ENCODE measurements at regions not wholly inside any gene's neighbourhood (a gene's known extent, or its start where the extent isn't known, plus 50 kb on each side); places are given as distances from the start of the nearest gene placed in this dataset.

- no peaks in the 10 kb centered on the region for H3K27me3 ChIP-seq (ENCODE audit: control insufficient read depth, insufficient read depth, low read length)
- no peaks in the 10 kb centered on the region for H3K4me1 ChIP-seq
- no peak overlapping the region for H3K4me3 ChIP-seq (ENCODE audit: low read depth, low read length)
- no peak overlapping the region for H3K27ac ChIP-seq
- H3K9me3 ChIP-seq (ENCODE audit: control insufficient read depth, low read length), result no peaks in the 10 kb centered on the region
- no peak overlapping the region for H3K9ac ChIP-seq
- no peak overlapping the region for H2AFZ ChIP-seq
- no peak overlapping the region for H3K4me2 ChIP-seq (ENCODE audit: low read length)
- no peaks in the 10 kb centered on the region for H3K79me2 ChIP-seq
- no peaks in the 10 kb centered on the region for H3K36me3 ChIP-seq (ENCODE audit: control insufficient read depth, insufficient read depth, low read length)
- TF ChIP-seq CTCF (IDR thresholded peaks at IDR 0.05), result no peak
Observed at GRCh38 chr4:43402393-43402792, 509.9 kb downstream of the GRXCR1 start.

- Histone ChIP-seq H3K4me1 (no peaks in the 10 kb centered on the region), H3K4me2 (ENCODE audit: low read length) (no peak overlapping the region), H3K27ac (no peak overlapping the region), H3K9ac (no peak overlapping the region), H3K4me3 (ENCODE audit: low read depth, low read length) (no peak overlapping the region), H3K9me3 (ENCODE audit: control insufficient read depth, low read length) (no peaks in the 10 kb centered on the region), H3K36me3 (ENCODE audit: control insufficient read depth, insufficient read depth, low read length) (no peaks in the 10 kb centered on the region), H2AFZ (no peak overlapping the region), H3K27me3 (ENCODE audit: control insufficient read depth, insufficient read depth, low read length) (no peaks in the 10 kb centered on the region), H3K79me2 (no peaks in the 10 kb centered on the region)
- no peak for TF ChIP-seq CTCF (IDR thresholded peaks at IDR 0.05)
Observed at GRCh38 chr4:43410636-43411035, 518.1 kb downstream of the GRXCR1 start.

- H3K4me2 ChIP-seq (ENCODE audit: low read length), result no peak overlapping the region
- no peak for TF ChIP-seq CTCF (IDR thresholded peaks at IDR 0.05)
- no peak overlapping the region for H3K9ac ChIP-seq
- H3K4me3 ChIP-seq (ENCODE audit: low read depth, low read length), result no peak overlapping the region
- H3K9me3 ChIP-seq (ENCODE audit: control insufficient read depth, low read length), result no peaks in the 10 kb centered on the region
- no peaks in the 10 kb centered on the region for H3K27me3 ChIP-seq (ENCODE audit: control insufficient read depth, insufficient read depth, low read length)
- H3K36me3 ChIP-seq (ENCODE audit: control insufficient read depth, insufficient read depth, low read length), result no peaks in the 10 kb centered on the region
- H3K4me1 ChIP-seq, result no peaks in the 10 kb centered on the region
- no peaks in the 10 kb centered on the region for H3K79me2 ChIP-seq
- H2AFZ ChIP-seq, result no peak overlapping the region
- no peak overlapping the region for H3K27ac ChIP-seq
Observed at GRCh38 chr4:43411226-43411625, 518.7 kb downstream of the GRXCR1 start.

- Histone ChIP-seq H3K4me2 (ENCODE audit: low read length) (no peak overlapping the region), H3K27me3 (ENCODE audit: control insufficient read depth, insufficient read depth, low read length) (no peaks in the 10 kb centered on the region), H3K79me2 (no peaks in the 10 kb centered on the region), H3K4me1 (no peaks in the 10 kb centered on the region), H3K9ac (no peak overlapping the region), H3K4me3 (ENCODE audit: low read depth, low read length) (no peak overlapping the region), H3K9me3 (ENCODE audit: control insufficient read depth, low read length) (no peaks in the 10 kb centered on the region), H3K27ac (no peak overlapping the region), H2AFZ (no peak overlapping the region), H3K36me3 (ENCODE audit: control insufficient read depth, insufficient read depth, low read length) (no peaks in the 10 kb centered on the region)
- TF ChIP-seq CTCF (IDR thresholded peaks at IDR 0.05), result no peak
Observed at GRCh38 chr4:43423276-43423675, 530.8 kb downstream of the GRXCR1 start.

- Histone ChIP-seq H3K9ac (no peak overlapping the region), H3K9me3 (ENCODE audit: control insufficient read depth, low read length) (no peaks in the 10 kb centered on the region), H3K4me1 (no peaks in the 10 kb centered on the region), H3K27ac (no peak overlapping the region), H3K4me2 (ENCODE audit: low read length) (no peak overlapping the region), H3K4me3 (ENCODE audit: low read depth, low read length) (no peak overlapping the region), H2AFZ (no peak overlapping the region), H3K79me2 (no peaks in the 10 kb centered on the region), H3K27me3 (ENCODE audit: control insufficient read depth, insufficient read depth, low read length) (no peaks in the 10 kb centered on the region), H3K36me3 (ENCODE audit: control insufficient read depth, insufficient read depth, low read length) (no peaks in the 10 kb centered on the region)
- no peak for TF ChIP-seq CTCF (IDR thresholded peaks at IDR 0.05)
Observed at GRCh38 chr4:43425206-43425605, 532.7 kb downstream of the GRXCR1 start.

Measured in parathyroid adenoma (tissue), 2 donors.